GM18520 (cell line): ENCODE measurements at regions not wholly inside any gene's neighbourhood (a gene's known extent, or its start where the extent isn't known, plus 50 kb on each side); places are given as distances from the start of the nearest gene placed in this dataset.
A peak's percentile ranks its signal among the peaks of the same experiment; 100 is the strongest.
"Not testable (repeated sequence)": the region's sequence is repeated elsewhere in the genome, so short reads cannot be mapped to it uniquely, and the experiment has no call there.

Experiments used
- ATAC-seq: cut with Tn5 transposase; IDR thresholded peaks from one replicate; pipeline ENCODE4 v1.9.1; 2021; ENCODE audit not compliant: unreplicated experiment

DNA sequence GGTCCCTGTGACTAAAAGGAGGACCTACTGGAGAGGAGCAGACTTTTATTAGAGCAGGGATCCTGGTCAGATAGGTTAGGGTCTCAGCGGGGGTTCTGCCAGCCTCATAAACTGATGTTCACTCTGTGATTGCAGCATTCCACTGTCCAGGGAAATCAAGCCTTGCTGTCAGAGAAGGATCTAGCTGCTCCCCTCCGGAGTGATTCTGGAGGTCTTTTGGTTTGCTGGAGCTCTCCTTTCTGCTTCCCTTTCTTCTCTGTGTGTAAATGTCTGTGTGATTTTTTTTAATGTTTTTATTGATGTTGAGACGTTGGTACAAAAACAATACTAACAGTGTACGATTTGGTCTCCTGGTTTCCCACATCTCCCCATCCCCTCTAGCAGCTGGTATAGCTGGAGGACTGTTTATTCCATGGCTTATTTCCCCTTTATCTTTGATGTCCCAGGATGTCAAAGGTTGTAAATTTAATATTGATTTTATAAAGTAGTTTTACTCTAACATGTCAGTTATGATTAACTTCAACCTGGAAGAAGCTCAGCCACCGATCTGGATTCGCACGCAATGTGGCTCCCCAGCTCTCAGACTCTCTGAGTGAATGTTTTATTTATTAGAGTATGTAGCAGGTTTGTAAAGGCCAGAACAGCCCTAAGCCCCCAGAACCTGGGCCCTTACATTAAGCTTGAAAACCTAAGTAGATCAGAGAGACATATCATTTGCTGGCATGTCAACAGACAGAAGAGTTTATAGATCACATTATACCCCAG is 202.3 kb upstream of the G2E3 start:
- ATAC-seq: no peak

DNA sequence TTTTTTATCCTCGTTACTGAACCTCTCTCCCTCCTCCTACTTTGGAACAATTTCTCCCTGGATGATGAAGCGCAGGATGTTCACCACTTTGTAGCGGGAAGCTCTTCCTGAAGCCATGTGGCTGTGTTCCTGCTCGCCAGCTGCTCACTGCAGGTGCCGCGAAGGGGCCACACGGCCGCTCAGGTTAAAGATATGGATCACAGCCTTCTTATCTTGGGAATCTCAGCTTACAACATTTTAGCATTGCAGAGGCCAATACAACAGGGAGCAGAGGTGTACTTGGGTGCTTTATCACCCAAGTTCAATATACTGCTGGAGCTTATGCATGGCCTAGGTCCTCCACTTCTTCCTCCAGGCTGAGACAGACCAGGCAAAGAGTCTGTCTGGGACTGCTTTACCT is 201.2 kb upstream of the G2E3 start:
- ATAC-seq: no peak

DNA sequence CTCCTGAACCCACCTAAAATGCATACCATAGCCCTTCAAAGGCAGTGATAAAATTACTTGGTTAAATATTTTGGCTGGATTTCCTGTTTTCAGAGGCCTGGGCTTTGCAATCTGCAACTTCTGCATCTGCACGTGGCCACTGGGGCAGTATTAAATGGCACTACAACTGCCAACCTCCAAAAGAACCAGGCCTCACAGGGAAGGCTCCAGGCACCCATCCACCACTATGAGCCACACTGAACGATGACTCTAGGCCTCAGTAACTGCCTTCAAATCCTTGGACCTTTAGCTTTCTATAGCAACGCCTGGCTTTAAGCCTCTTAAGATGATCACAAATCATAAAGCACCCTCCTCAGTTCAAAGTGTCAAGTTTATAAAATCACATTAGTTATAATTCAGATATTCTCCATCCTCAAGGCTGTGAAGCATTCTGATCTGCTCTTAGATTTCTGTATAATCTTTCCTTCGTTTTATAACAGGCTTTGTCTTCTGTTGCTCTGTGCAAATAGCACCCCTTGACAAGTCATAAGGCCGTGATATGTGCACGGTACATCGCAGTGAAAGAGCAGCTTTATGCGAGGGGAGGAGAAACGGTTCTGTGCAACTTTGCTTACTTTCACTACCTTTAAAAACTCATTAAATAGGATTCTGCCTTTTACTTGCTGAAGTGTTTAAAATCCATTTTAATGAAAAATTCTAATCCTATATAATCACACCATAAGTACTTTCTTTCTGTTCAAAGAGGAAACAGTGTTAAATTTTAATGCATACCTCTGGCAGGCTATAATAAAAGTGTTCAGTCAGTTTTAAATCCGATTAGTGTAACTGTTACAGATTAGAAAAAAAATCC is 196.4 kb upstream of the G2E3 start:
- ATAC-seq: no peak

- not testable (repeated sequence) for ATAC-seq
These were observed 195.6 kb upstream of the G2E3 start for GRCh38 chr14:30363219-30363880.

DNA sequence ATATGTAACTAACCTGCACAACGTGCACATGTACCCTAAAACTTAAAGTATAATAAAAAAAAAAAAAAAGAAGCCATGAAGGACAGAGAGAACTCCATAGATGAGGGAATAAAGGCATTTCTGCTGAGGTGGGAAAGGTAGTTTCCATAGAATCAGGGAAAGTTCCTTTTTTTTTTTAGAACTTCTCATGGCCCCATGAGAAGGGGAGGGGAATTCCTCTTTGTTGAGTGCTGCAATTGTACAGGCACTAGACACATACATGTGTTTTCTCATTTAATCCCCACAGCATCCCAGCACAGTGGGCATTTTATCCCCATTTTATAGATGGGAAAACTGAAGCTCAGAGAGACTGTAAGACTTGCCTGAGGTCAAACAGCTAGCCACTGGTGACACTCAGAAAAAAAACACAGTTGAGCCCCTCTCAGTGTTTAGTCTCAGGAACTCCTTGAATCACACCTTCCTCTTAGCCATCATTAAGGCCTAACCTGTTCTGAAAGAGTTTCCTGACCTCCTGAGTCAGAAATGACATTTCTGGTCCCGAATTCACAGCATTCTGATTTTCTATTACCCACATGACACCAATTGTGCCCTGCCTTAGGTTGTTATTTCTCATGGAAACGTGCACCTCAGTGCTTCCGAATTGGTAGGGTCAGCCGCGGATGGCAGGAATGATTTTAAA is 189.3 kb upstream of the G2E3 start:
- ATAC-seq: no peak

DNA sequence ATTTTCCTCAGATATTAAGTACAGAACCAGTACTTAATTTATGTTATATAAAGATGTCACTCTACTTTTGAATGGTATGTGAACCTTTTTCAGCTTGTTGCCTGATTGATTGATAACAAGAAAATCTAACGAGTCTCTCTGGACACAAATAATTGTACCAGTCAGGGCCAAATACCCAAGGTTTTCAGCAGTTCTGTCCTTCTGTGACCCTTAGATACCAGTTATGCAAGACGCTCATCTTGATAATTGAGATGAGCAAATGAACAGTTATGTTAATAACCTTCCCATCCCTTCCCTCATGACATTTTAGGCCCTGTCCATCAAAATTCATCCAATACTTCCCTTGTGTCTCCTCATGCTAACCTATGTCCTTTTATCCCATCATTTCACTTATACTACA is 185.9 kb upstream of the G2E3 start:
- ATAC-seq: no peak

- no peak for ATAC-seq
These were observed 185.4 kb upstream of the G2E3 start for GRCh38 chr14:30373526-30373925.

- ATAC-seq: peak; percentile 86
These were observed 183.6 kb upstream of the G2E3 start for GRCh38 chr14:30375296-30375892.

DNA sequence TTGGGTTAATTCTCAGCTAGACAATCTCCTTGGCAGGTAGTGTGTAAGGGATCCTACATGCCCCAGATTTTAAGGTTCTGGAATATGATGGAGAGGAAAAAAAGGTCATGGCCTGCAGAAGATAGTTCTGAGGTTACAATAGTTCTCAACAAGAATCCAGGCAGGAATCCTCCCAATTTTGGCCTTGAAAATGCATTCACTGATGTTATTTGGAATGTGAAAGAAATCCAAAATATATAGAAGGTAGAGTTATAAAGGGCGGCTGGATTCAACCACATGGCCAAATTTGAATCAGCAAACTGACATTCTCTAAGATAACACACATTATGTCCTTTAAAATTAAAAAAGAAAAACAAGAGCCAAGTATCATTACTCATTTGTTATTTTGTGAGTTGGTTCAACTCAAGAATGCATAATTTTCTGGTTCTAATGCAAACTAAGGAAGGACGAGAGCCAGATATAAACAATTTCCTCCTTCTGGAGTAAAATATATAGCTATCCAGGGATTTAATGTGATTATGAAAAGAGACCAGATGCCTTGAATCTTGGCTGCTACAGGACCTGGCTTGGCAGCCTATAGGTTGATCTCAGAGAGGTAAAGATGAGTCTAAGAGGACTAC is 177.0 kb upstream of the G2E3 start:
- no peak for ATAC-seq

- no peak for ATAC-seq
These were observed 173.0 kb upstream of the G2E3 start for GRCh38 chr14:30385925-30386324.

DNA sequence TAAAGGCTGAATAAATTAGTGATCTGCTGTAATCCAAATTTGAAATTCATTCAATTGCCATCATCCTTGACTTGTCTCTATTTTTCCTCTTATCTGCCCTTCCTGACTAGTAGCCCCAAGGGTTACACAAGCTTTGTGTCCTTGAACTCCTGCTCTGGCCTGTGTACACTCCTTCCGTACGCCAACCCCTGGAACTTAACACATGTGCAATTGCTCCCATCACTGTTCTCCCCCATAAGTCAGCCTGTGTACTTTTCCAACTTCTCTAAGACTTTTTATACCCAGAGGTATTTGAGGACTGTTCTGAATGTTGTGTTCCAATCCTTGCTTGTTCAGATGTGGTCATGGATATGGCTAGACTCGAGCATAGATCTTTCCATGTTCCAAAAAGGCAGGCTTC is 171.1 kb upstream of the G2E3 start:
- no peak for ATAC-seq

DNA sequence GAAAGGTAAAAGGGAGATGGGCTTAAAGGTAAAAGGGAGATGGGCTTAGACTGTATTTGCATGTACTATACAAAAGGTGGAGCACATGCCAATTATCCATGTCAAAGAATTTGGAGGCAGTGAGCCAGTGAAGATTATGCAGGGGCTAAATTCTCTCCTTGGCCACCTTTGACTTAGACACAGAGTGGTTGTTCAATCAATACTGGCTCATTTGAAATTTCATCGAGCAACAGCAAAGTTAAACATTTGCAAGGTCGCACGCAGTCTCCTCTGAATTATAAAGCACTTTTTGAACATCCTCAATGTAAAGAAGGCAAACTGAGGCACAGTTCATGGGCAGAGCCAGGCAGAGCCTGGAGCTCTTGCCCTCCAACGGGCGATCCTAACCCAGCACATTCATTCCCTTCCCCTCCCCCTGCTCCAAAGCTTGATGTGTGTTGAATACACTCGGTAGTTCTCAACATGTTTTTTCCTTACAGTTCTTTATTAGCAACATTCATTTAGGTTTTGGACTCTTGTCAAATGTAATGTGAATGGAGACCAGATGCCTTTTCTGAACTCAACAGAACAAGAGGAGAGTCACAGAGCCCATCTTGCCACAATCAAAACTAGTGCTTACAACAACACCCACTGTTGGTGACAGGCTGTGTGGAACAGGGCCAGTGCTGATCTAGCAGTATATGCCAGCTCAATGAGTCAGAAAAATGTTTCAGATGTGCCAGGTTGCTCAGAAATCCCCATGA is 169.7 kb upstream of the G2E3 start:
- ATAC-seq: no peak

DNA sequence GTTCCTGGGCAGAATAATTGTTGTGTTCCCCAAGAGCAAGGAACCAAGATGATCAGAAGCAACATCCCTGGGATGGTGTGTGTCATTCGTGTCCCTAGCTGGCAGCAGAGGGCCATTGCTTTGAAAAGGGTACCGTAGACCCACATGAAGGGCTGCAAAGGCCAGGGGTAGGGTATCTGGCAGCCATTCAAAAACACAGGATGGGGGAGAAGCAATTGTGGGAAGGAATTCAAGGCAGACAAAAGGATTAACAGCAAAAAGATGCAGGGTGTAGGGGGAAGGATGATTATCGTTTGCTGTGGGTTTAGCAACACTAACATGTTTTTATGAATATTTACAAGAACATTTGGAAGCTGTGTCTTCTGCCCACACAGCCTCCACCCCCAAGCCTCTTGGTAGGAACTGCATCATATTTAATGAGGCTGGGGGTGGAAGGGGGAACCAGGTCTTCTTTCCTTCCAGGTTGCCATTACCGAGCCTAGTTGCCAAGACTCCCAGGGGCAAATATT is 169.0 kb upstream of the G2E3 start:
- no peak for ATAC-seq

DNA sequence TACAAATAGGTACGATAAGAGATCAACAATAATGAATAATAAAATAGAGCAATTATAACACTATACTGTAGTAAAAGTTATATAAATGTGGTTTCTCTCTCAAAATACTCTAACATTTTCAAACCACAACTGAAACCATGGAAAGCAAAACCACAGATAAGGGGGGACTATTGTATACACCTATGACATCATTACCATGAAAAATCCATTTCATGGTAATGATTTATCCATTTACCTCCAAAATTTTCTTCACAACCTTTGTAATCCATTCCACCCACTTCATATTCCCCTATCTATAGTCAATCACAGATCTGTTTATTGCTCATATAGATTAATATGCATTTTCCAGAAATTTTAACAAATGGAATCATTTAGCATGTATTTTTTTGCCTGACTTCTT is 163.9 kb upstream of the G2E3 start:
- ATAC-seq: no peak

- ATAC-seq: no peak
These were observed 156.1 kb upstream of the G2E3 start for GRCh38 chr14:30402846-30403245.

DNA sequence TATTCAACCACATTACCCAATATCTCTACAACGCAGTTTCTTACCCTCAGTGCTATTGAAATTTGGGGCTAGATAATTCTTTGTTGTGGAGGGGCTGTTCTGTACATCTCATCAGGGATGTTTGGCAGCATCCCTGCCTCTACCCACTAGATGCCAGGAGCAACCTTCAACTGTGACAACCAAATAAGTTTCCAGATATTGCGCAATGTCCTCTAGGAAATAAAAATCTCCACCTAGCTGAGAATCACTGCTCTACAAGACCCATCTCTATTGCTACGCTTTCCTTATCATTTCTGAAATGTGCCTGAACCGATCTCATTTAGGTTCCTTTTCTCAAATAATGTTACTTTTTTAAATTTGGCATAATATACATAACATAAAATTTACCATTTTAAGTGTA is 155.2 kb upstream of the G2E3 start:
- ATAC-seq: no peak

DNA sequence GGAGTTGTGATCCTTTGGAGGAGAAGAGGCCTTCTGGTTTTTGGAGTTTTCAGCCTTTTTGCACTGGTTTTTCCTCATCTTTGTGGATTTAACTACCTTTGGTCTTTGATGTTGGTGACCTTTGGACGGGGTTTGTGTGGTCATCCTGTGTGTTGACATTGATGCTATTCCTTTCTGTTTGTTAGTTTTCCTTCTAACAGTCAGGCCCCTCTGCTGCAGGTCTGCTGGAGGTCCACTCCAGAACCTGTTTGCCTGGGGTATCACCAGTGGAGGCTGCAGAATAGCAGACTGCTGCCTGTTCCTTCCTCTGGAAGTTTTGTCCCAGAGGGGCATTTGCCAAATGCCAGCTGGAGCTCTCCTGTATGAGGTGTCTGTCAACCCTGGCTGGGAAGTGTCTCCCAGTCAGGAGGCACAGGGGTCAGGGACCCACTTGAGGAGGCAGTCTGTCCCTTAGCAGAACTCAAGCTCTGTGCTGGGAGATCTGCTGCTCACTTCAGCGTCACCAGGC is 149.4 kb upstream of the G2E3 start:
- ATAC-seq: not testable (repeated sequence)

DNA sequence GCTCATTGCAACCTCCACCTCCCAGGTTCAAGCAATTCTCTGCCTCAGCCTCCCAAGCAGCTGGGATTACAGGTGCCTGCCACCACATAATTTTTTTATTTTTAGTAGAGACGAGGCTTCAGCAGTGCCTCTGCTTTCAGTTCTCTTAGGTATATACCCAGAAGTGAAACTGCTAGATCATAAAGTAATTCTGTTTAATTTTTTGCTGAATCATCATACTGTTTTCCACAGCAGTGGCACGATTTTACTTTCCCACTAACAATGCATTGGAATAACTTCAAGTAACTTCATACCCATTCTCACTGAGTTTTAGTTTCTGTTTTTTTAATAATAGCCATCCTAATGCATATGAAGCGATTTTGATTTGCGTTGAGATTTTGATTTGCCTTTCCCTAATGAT is 148.0 kb upstream of the G2E3 start:
- ATAC-seq: no peak

GRCh38 chr14:30413184-30413583 is 145.8 kb upstream of the G2E3 start:
- ATAC-seq: not testable (repeated sequence)
